ENCODE measurements at regions not wholly inside any gene's neighbourhood (a gene's known extent, or its start where the extent isn't known, plus 50 kb on each side); places are given as distances from the start of the nearest gene placed in this dataset.

GRCh38 chr9:82105729-82106128 is 117.2 kb downstream of the SPATA31D1 start:
- Histone ChIP-seq H3K4me3 (no peak overlapping the region), H3K4me2 (no peak overlapping the region), H3K9me3 (peaks cover 8% of the 10 kb centered on the region; the same call in 2 of the 3 replicates), H3K4me1 (no peaks in the 10 kb centered on the region), H3K27ac (no peak overlapping the region)
- ATAC-seq: no peak
- DNase-seq (ENCODE audit: low read depth in 1 of 2, low spot score in 1 of 2): no peak
- POLR2A ChIA-PET: no interaction called here
- TF ChIP-seq RAD21 (conservative IDR thresholded peaks at IDR 0.05 in 1 of 2, IDR thresholded peaks at IDR 0.05 in 1 of 2): peak in 1 of 2 experiments; percentile 23; a peak in 1 of 5 replicates
- no peak for TF ChIP-seq MYC (IDR thresholded peaks at IDR 0.05; ENCODE audit: borderline replicate concordance, low read length)
- no peak for TF ChIP-seq ZFP36 (IDR thresholded peaks at IDR 0.05; ENCODE audit: borderline replicate concordance, partially characterized antibody)
- TF ChIP-seq REST (IDR thresholded peaks at IDR 0.05): no peak
- TF ChIP-seq, protein P1, sequence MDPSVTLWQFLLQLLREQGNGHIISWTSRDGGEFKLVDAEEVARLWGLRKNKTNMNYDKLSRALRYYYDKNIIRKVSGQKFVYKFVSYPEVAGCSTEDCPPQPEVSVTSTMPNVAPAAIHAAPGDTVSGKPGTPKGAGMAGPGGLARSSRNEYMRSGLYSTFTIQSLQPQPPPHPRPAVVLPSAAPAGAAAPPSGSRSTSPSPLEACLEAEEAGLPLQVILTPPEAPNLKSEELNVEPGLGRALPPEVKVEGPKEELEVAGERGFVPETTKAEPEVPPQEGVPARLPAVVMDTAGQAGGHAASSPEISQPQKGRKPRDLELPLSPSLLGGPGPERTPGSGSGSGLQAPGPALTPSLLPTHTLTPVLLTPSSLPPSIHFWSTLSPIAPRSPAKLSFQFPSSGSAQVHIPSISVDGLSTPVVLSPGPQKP (IDR thresholded peaks at IDR 0.05; ENCODE audit: low read depth, low read length): no peak
- TF ChIP-seq ZNF302 (CRISPR knock-in tag; IDR thresholded peaks at IDR 0.05): no peak
- TF ChIP-seq, protein P2, sequence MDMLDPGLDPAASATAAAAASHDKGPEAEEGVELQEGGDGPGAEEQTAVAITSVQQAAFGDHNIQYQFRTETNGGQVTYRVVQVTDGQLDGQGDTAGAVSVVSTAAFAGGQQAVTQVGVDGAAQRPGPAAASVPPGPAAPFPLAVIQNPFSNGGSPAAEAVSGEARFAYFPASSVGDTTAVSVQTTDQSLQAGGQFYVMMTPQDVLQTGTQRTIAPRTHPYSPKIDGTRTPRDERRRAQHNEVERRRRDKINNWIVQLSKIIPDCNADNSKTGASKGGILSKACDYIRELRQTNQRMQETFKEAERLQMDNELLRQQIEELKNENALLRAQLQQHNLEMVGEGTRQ (IDR thresholded peaks at IDR 0.05): no peak
- no peak for TF ChIP-seq FOSL2 (IDR thresholded peaks at IDR 0.05)
- no peak for TF ChIP-seq FOSL2 (CRISPR knock-in tag; IDR thresholded peaks at IDR 0.05)
- TF ChIP-seq, protein P3, sequence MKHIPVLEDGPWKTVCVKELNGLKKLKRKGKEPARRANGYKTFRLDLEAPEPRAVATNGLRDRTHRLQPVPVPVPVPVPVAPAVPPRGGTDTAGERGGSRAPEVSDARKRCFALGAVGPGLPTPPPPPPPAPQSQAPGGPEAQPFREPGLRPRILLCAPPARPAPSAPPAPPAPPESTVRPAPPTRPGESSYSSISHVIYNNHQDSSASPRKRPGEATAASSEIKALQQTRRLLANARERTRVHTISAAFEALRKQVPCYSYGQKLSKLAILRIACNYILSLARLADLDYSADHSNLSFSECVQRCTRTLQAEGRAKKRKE (CRISPR knock-in tag; IDR thresholded peaks at IDR 0.05; ENCODE audit: low read depth): no peak
- CTCF ChIA-PET: interaction anchor here (0.6 kb wide), 1 partner anchor 306 kb away, joined by 3 read pairs; no protein-coding TSS in a partner anchor
- FAIRE-seq: no peak
- 53% methylated on average over 3 of the region's 3 CpGs for WGBS (ENCODE audit: missing lambda C conversion rate)

- Histone ChIP-seq H3K27ac (no peak overlapping the region), H3K9me3 (peaks cover 4% of the 10 kb centered on the region; the same call in 2 of the 3 replicates), H3K4me3 (no peak overlapping the region), H3K4me1 (no peaks in the 10 kb centered on the region), H3K4me2 (no peak overlapping the region)
- DNase-seq (ENCODE audit: low read depth in 1 of 2, low spot score in 1 of 2) (no peak), FAIRE-seq (no peak), ATAC-seq (no peak)
- CTCF ChIA-PET: no interaction called here
- POLR2A ChIA-PET: no interaction called here
- TF ChIP-seq BHLHE40 (IDR thresholded peaks at IDR 0.05; ENCODE audit: low read depth, low read length) (no peak), EP300 (IDR thresholded peaks at IDR 0.05) (no peak), HES2 (IDR thresholded peaks at IDR 0.05) (no peak), FOSB (CRISPR knock-in tag; IDR thresholded peaks at IDR 0.05) (no peak), MAX (IDR thresholded peaks at IDR 0.05) (no peak), CBX8 (IDR thresholded peaks at IDR 0.05) (no peak), REST (IDR thresholded peaks at IDR 0.05) (no peak), POLR2AphosphoS2 (conservative IDR thresholded peaks at IDR 0.05; ENCODE audit: low read length) (no peak), RAD21 (conservative IDR thresholded peaks at IDR 0.05 in 1 of 2, IDR thresholded peaks at IDR 0.05 in 1 of 2) (no peak), HOXB5 (CRISPR knock-in tag; IDR thresholded peaks at IDR 0.05) (no peak), CEBPB (IDR thresholded peaks at IDR 0.05) (no peak)
- TF ChIP-seq, protein P2 (IDR thresholded peaks at IDR 0.05): no peak
- TF ChIP-seq, protein P4, sequence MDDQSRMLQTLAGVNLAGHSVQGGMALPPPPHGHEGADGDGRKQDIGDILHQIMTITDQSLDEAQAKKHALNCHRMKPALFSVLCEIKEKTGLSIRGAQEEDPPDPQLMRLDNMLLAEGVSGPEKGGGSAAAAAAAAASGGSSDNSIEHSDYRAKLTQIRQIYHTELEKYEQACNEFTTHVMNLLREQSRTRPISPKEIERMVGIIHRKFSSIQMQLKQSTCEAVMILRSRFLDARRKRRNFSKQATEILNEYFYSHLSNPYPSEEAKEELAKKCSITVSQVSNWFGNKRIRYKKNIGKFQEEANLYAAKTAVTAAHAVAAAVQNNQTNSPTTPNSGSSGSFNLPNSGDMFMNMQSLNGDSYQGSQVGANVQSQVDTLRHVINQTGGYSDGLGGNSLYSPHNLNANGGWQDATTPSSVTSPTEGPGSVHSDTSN (IDR thresholded peaks at IDR 0.05): no peak
- TF ChIP-seq, protein P5, sequence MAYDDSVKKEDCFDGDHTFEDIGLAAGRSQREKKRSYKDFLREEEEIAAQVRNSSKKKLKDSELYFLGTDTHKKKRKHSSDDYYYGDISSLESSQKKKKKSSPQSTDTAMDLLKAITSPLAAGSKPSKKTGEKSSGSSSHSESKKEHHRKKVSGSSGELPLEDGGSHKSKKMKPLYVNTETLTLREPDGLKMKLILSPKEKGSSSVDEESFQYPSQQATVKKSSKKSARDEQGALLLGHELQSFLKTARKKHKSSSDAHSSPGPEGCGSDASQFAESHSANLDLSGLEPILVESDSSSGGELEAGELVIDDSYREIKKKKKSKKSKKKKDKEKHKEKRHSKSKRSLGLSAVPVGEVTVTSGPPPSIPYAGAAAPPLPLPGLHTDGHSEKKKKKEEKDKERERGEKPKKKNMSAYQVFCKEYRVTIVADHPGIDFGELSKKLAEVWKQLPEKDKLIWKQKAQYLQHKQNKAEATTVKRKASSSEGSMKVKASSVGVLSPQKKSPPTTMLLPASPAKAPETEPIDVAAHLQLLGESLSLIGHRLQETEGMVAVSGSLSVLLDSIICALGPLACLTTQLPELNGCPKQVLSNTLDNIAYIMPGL (CRISPR knock-in tag; IDR thresholded peaks at IDR 0.05; ENCODE audit: borderline replicate concordance): no peak
These were observed 118.0 kb downstream of the SPATA31D1 start for GRCh38 chr9:82106536-82106935.

All from A549 (cell line).